AG04450 (cell line): ENCODE measurements at regions not wholly inside any gene's neighbourhood (a gene's known extent, or its start where the extent isn't known, plus 50 kb on each side); places are given as distances from the start of the nearest gene placed in this dataset.

Experiments used
- CTCF ChIA-PET: fragments of 300-600, 350-600 bp; formaldehyde crosslinking; extraction: SDS; loops from one replicate; lab custom pipeline; 2022; ENCODE audit warnings: antibody characterized with exemption, inconsistent platforms; lab: Charles Lee
- POLR2A ChIA-PET: fragments of 350-600 bp; formaldehyde crosslinking; extraction: SDS; loops from one replicate; lab custom pipeline; 2021; ENCODE audit warnings: antibody characterized with exemption, inconsistent platforms; lab: Yijun Ruan, JAX
- DNase-seq: peaks from one replicate; pipeline ENCODE4 v3.0.0-alpha.2; 2011; ENCODE audit warnings: low read depth, low spot score
- H3K27ac ChIP-seq: one replicate; pipeline ENCODE4 v1.5.1; 2012; ENCODE audit warnings: low read depth, low read length, control low read depth
- H3K27me3 ChIP-seq: one replicate; pipeline ENCODE4 v1.6.0; 2012; ENCODE audit warnings: low read length; ENCODE audit not compliant: control insufficient read depth, insufficient read depth
- H3K4me3 ChIP-seq: 2 replicates; pipeline ENCODE4 v1.5.1; 2011; ENCODE audit warnings: mild to moderate bottlenecking, low read depth, low read length, control low read depth
- H3K9me3 ChIP-seq: 2 replicates; pipeline ENCODE4 v1.5.1; 2012; ENCODE audit warnings: low read length; ENCODE audit not compliant: control insufficient read depth, insufficient read depth
- CTCF ChIP-seq: IDR thresholded peaks from 2 replicates; pipeline ENCODE4 v1.5.1; 2011; ENCODE audit warnings: low read depth, low read length, control low read depth, inconsistent platforms

- H3K4me3 ChIP-seq = no peak overlapping the region
- ChIA-PET POLR2A (no interaction called here), CTCF (no interaction called here)
- H3K27me3 ChIP-seq = peaks cover 8% of the 10 kb centered on the region
- no peak for DNase-seq
- no peak for TF ChIP-seq CTCF
- H3K9me3 ChIP-seq = no peaks in the 10 kb centered on the region
- no peak overlapping the region for H3K27ac ChIP-seq
Measured at GRCh38 chr1:232279909-232280400, 350.0 kb downstream of the SIPA1L2 start.

GRCh38 chr1:232278925-232279324 lies 351.0 kb downstream of the SIPA1L2 start:
- H3K9me3 ChIP-seq = no peaks in the 10 kb centered on the region
- no peak for DNase-seq
- H3K27ac ChIP-seq = no peak overlapping the region
- ChIA-PET POLR2A (no interaction called here), CTCF (no interaction called here)
- TF ChIP-seq CTCF = no peak
- H3K4me3 ChIP-seq = no peak overlapping the region
- peaks cover 8% of the 10 kb centered on the region for H3K27me3 ChIP-seq

DNA sequence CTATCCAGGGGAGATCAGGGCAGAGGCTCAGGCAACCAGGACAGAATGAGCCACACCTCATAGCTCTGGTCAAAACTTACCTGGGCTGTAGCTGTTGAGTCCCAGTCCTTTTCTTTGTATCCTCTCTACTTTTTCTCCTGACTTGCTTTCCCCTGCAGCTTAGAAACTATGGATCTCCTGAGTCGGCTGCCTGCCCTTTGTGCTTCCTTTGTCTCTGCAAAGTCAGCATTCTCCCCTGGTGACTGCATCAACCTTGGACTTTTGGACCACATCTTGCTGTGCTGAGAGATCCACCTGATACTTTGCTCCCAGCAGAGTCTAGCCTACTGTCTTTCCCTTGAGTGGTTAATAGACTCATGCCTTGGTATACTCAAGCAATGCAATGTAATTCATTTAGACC lies 353.3 kb downstream of the SIPA1L2 start:
- H3K9me3 ChIP-seq = no peaks in the 10 kb centered on the region
- H3K4me3 ChIP-seq = no peak overlapping the region
- DNase-seq = no peak
- H3K27me3 ChIP-seq = peaks cover 8% of the 10 kb centered on the region
- TF ChIP-seq CTCF = no peak
- ChIA-PET POLR2A (no interaction called here), CTCF (no interaction called here)
- no peak overlapping the region for H3K27ac ChIP-seq

DNA sequence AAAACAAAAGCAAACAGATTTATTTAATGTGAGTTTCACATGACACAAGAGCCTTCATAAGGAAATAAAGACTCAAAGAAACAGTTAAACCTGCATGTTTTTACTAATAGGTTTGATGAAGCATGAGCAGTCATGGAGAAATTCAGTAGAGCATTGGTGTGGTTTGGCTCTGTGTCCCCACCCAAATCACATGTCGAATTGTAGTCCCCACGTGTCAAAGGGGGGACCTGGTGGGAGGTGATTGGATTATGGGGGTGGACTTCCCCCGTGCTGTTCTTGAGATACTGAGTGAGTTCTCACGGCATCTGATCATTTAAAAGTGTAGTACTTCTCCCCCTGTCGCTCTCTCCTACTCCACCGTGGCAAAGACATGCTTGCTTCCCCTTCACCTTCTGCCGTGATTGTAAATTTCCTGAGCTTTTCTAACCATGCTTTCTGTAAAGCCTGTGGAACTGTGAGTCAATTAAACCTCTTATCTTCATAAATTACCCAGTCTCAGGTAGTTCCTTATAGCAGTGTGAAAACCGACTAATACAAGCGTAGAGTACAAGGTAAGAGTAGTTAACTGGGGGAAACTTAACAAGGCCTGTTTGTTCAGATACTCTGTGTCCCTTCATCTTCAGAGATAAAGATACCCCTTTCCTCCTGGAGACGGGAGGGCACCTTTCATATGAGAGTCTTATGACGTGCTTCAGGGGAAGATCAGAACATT lies 354.8 kb downstream of the SIPA1L2 start:
- CTCF ChIA-PET = no interaction called here
- Histone ChIP-seq H3K27me3 (peaks cover 8% of the 10 kb centered on the region), H3K27ac (no peak overlapping the region), H3K9me3 (no peaks in the 10 kb centered on the region), H3K4me3 (no peak overlapping the region)
- POLR2A ChIA-PET = no interaction called here
- no peak for TF ChIP-seq CTCF
- no peak for DNase-seq

DNA sequence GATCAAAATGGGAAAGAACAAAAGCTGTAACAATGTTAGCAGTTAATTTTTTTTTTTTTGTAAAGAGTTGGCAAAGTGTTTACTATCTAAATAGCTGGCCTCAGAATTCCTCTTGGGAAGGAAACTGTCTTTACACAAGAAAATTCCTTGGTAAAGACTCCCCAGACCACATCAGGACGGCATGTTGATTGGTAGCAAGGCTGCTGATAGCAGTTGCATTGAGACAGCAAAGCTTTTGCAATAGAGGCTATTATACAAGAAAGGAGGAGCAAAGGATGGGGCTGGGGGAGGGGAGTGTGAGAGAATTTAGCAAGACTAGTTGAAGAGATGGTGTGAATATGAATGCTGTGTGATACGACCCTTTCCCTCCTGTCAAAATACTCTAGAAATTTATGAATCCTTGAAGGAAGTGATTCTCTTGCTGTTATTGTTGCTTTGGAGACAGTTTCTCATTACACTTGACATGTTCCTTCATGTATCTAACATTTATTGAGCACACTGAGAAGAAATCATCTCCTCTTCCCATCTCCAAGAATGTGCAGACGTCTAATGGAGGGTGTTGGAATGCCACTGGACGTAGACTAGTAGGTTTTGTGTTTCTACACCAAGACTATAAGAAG lies 355.6 kb downstream of the SIPA1L2 start:
- ChIA-PET CTCF (no interaction called here), POLR2A (interaction anchor here (0.6 kb wide), 1 partner anchor 53 kb away, joined by 5 read pairs; no protein-coding TSS in a partner anchor)
- Histone ChIP-seq H3K9me3 (no peaks in the 10 kb centered on the region), H3K4me3 (no peak overlapping the region), H3K27ac (no peak overlapping the region), H3K27me3 (peaks cover 7% of the 10 kb centered on the region)
- no peak for TF ChIP-seq CTCF
- DNase-seq = no peak
